Mesothelial cell of epicardium (in vitro differentiated cells): ENCODE measurements at regions not wholly inside any gene's neighbourhood (a gene's known extent, or its start where the extent isn't known, plus 50 kb on each side); places are given as distances from the start of the nearest gene placed in this dataset.
"Not testable (repeated sequence)": the region's sequence is repeated elsewhere in the genome, so short reads cannot be mapped to it uniquely, and the experiment has no call there.

Experiments
- DNase-seq, 2 experiments: peaks; one replicate each; pipeline ENCODE4 v3.0.0; 2021; ENCODE audit warnings: low spot score in 2 of 2; ENCODE audit not compliant: unreplicated experiment in 2 of 2
- H3K27ac Mint-ChIP-seq: 2 replicates; pipeline ENCODE4 v1.8.0; 2021; ENCODE audit warnings: mixed read lengths
- H3K27me3 Mint-ChIP-seq: 2 replicates; pipeline ENCODE4 v1.8.0; 2021; ENCODE audit warnings: low read depth, mixed read lengths
- H3K36me3 Mint-ChIP-seq: 2 replicates; pipeline ENCODE4 v1.8.0; 2021; ENCODE audit warnings: mixed read lengths
- H3K4me1 Mint-ChIP-seq: 2 replicates; pipeline ENCODE4 v1.8.0; 2021; ENCODE audit warnings: mixed read lengths
- H3K4me3 Mint-ChIP-seq: 2 replicates; pipeline ENCODE4 v1.8.0; 2021; ENCODE audit warnings: mild to moderate bottlenecking, moderate library complexity, mixed read lengths
- H3K9me3 Mint-ChIP-seq: 2 replicates; pipeline ENCODE4 v1.8.0; 2021; ENCODE audit warnings: mixed read lengths
- TF ChIP-seq, protein P1 (sequence below): fragments of 200-600 bp; sonication (generic); IDR thresholded peaks from one replicate; pipeline ENCODE4 v1.5.0; 2021; ENCODE audit warnings: antibody characterized with exemption; ENCODE audit not compliant: unreplicated experiment

DNA sequence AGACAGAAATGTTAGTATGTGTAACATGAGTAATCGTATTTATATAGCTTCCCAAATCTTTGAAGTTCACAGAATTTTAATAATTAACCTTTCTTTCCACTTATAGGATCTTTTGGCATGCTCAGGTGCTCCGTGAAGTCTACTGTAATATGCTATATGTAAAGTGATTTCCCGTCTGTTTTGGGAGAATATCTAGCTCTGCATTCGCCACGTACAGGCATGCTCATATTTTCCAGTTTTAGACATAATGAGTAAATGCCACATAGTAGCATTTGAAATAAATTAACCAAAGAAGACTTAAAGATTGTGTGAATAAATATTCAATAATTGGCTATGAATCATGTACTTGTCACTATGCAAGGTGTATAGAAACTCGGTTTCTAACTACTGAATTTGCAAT is 189.0 kb upstream of the CSNK1A1L start:
- DNase-seq, result no peak
- TF ChIP-seq, protein P1, sequence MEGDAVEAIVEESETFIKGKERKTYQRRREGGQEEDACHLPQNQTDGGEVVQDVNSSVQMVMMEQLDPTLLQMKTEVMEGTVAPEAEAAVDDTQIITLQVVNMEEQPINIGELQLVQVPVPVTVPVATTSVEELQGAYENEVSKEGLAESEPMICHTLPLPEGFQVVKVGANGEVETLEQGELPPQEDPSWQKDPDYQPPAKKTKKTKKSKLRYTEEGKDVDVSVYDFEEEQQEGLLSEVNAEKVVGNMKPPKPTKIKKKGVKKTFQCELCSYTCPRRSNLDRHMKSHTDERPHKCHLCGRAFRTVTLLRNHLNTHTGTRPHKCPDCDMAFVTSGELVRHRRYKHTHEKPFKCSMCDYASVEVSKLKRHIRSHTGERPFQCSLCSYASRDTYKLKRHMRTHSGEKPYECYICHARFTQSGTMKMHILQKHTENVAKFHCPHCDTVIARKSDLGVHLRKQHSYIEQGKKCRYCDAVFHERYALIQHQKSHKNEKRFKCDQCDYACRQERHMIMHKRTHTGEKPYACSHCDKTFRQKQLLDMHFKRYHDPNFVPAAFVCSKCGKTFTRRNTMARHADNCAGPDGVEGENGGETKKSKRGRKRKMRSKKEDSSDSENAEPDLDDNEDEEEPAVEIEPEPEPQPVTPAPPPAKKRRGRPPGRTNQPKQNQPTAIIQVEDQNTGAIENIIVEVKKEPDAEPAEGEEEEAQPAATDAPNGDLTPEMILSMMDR, result no peak
- H3K4me1 Mint-ChIP-seq, result no peaks in the 10 kb centered on the region
- H3K9me3 Mint-ChIP-seq, result peaks cover 5% of the 10 kb centered on the region
- no peaks in the 10 kb centered on the region for H3K27me3 Mint-ChIP-seq
- no peak overlapping the region for H3K27ac Mint-ChIP-seq
- H3K36me3 Mint-ChIP-seq, result no peaks in the 10 kb centered on the region
- H3K4me3 Mint-ChIP-seq, result no peak overlapping the region

DNA sequence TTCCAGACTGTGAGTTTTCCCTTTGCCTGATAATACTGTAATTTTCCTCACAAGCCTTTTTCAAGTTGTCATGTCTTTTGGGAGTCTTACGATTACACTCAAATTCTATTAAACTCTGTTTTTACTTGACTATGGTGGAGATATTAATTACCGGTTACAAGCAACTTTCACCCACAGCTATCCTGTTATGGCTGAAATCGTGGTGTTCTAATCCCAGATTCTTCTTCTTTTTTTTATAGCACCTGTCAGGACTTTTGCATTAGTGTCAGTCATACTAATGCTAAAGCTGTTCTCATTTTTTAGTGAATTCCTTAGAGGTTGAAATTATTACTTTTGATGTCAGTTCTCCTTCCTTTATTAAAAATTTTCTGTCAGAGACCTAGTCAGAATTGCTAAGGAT is 187.8 kb upstream of the CSNK1A1L start:
- TF ChIP-seq, protein P1, result no peak
- no peak overlapping the region for H3K4me3 Mint-ChIP-seq
- H3K36me3 Mint-ChIP-seq, result no peaks in the 10 kb centered on the region
- no peak for DNase-seq
- peaks cover 1% of the 10 kb centered on the region for H3K9me3 Mint-ChIP-seq
- H3K4me1 Mint-ChIP-seq, result no peaks in the 10 kb centered on the region
- no peak overlapping the region for H3K27ac Mint-ChIP-seq
- H3K27me3 Mint-ChIP-seq, result no peaks in the 10 kb centered on the region

DNA sequence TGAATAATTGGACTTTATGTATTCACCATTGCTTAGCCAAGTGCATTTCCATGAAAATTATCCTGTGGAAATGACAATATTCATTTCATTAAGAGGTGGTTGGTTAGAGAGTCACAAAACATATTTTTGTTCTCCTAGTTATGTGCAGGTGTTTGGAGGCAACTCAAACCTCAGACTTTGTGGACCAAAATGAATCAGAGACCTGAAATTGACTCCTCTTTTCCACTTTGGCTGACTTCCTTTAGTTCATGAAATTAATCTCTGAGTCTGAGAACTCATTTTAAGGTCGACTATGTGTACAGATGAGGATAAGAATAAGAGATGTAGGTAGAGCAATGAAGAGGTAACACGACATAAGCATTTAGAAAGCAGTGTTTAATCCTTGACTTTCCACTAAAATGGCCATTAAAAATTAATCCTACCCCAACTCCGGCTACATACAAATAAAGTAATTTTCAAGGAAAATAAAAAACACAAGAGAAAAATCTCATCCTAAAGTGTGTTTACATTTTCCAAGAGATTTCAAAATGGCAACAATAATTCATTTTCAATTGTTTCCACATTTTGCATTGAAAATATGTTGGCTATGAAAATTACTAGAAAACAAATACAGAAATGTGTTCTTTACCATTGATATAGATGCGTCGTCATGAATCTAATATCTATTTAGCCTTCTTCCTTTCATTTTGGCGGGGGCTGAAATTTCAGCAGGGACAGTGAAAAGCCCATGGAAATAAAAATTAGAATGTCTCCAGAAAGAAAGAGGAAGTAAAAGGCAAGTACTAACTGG is 185.4 kb upstream of the CSNK1A1L start:
- Mint-ChIP-seq H3K27me3 (no peaks in the 10 kb centered on the region), H3K4me1 (no peaks in the 10 kb centered on the region), H3K27ac (no peak overlapping the region), H3K4me3 (no peak overlapping the region), H3K36me3 (peaks cover 7% of the 10 kb centered on the region), H3K9me3 (peaks cover 23% of the 10 kb centered on the region)
- TF ChIP-seq, protein P1, result no peak
- DNase-seq, result no peak

DNA sequence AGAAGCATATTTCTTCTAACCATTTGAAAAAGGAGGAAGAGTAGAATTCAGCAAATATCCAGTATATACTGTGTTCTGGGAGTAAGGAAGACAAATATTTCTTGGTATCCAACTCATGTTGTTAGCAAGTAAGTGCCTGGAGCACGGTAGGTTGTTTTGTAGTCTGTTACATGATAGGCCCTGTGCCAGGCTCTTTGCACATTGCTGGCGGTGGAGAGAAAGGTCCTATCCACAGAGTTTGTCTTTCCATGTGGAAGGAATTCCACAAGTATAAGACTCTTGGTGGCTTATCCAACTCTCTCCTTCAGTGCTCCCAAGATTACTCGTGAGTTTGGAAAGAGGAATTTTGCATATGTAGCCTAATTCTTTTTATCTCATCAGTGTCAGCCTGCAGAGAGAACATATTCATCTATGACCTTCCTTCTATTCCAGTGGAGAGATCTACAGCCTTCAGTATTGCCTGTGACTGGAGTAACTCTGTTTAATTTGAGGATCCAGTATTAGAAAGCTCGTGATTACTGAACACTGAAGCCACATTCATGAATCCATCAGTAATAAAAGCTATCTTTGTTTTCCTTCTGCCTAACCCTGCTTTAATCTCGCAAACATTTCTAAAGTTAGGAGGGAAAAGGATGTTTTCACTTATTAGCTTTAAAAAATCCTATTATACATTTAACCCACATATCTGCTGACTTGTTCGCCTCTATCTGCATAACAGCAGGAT is 183.9 kb upstream of the CSNK1A1L start:
- H3K9me3 Mint-ChIP-seq, result peaks cover 27% of the 10 kb centered on the region
- TF ChIP-seq, protein P1, result no peak
- no peak overlapping the region for H3K4me3 Mint-ChIP-seq
- no peak for DNase-seq
- no peaks in the 10 kb centered on the region for H3K4me1 Mint-ChIP-seq
- H3K36me3 Mint-ChIP-seq, result peaks cover 7% of the 10 kb centered on the region
- no peak overlapping the region for H3K27ac Mint-ChIP-seq
- no peaks in the 10 kb centered on the region for H3K27me3 Mint-ChIP-seq

DNA sequence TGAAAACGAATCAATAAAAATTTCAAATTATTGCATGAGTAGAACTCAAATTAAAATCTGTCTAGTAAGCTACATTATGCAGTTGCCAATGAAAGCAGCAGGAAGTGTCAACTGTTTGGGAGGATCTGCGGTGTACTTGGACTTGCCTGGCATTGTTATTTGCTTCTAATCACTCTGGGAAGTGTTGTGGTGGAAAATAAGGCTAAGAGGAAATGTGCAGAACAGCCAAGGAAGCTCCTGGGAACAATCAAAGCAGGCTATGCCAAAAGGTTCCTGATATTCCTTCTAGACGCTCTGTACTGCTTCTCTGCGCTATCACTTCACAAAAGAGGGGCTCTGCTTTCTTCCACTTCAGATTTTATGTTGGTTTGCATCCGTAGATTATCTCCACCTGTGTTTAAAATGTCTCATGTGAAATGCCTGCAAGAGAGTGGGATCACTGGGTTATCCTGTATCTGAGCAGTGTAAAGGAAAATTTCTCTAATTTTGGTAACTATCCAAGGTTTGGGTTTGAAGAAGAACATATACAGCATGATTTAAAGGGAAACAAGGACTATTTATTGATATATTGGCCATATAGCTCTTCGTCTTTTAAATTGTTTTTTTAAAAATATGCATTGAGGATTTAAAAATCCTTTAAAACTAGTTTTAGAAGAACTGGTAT is 182.7 kb upstream of the CSNK1A1L start:
- Mint-ChIP-seq H3K27ac (no peak overlapping the region), H3K27me3 (no peaks in the 10 kb centered on the region), H3K4me3 (no peak overlapping the region), H3K9me3 (peaks cover 36% of the 10 kb centered on the region), H3K4me1 (no peaks in the 10 kb centered on the region), H3K36me3 (peaks cover 7% of the 10 kb centered on the region)
- no peak for DNase-seq
- TF ChIP-seq, protein P1, result no peak

DNA sequence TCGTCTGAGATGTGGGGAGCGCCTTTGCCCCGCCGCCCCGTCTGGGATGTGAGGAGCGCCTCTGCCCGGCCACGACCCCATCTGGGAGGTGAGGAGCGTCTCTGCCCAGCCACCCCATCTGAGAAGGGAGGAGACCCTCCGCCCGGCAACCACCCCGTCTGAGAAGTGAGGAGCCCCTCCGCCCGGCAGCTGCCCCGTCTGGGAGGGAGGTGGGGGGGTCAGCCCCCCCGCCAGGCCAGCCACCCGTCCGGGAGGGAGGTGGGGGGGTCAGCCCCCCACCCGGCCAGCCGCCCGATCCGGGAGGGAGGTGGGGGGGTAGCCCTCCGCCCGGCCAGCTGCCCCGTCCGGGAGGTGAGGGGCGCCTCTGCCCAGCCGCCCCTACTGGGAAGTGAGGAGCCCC is 174.8 kb upstream of the CSNK1A1L start:
- H3K27ac Mint-ChIP-seq, H3K4me3 Mint-ChIP-seq: not testable (repeated sequence)
- peaks cover 29% of the 10 kb centered on the region for H3K9me3 Mint-ChIP-seq

More for the DNA sequence above, 174.8 kb upstream of the CSNK1A1L start:
- not testable (repeated sequence) for DNase-seq, H3K27me3 Mint-ChIP-seq, H3K36me3 Mint-ChIP-seq, H3K4me1 Mint-ChIP-seq
